ENCODE measurements at regions not wholly inside any gene's neighbourhood (a gene's known extent, or its start where the extent isn't known, plus 50 kb on each side); places are given as distances from the start of the nearest gene placed in this dataset.

DNA sequence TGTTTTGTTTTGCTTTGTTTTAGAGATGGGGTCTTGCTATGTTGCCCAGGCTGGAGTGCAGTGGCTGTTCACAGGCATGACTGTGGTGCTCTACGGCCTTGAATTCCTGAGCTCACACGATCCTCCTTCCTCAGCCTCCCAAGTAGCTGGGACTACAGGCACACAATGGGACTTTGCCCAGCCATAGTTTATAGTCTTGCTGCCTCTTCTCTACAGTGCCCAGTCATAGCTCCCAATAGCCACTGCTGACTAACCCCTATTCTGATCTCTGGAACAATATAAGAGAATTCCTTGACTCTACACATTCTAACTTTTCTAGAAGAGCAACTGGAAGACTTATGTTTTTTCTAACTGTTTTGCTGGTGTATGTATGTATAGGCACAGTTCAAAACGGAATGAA, 319.2 kb downstream of the PCDH7 start:
- TF ChIP-seq, protein P1, sequence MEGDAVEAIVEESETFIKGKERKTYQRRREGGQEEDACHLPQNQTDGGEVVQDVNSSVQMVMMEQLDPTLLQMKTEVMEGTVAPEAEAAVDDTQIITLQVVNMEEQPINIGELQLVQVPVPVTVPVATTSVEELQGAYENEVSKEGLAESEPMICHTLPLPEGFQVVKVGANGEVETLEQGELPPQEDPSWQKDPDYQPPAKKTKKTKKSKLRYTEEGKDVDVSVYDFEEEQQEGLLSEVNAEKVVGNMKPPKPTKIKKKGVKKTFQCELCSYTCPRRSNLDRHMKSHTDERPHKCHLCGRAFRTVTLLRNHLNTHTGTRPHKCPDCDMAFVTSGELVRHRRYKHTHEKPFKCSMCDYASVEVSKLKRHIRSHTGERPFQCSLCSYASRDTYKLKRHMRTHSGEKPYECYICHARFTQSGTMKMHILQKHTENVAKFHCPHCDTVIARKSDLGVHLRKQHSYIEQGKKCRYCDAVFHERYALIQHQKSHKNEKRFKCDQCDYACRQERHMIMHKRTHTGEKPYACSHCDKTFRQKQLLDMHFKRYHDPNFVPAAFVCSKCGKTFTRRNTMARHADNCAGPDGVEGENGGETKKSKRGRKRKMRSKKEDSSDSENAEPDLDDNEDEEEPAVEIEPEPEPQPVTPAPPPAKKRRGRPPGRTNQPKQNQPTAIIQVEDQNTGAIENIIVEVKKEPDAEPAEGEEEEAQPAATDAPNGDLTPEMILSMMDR (IDR thresholded peaks at IDR 0.05; ENCODE audit: low read depth, low read length) = no peak
- DNase-seq (ENCODE audit: extremely low read depth, low read depth) = no peak

DNA sequence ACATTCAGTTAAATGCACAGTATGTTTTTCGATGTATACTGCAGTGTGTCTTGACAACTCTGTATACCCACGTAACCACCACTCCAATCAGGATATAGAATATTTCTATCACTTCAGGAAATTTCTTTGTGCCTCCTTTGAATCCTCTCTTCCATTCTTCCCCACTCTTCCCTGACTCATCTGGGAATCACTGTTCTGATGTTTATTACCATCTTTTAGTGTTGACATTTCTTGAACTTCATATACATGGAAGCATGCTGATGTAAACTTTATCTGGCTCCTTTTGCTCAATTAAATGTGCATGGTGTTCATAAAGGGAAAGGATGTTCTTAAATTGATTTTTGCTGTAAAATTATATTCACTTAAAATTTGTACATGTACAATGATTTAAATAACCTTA, 319.9 kb downstream of the PCDH7 start:
- DNase-seq (ENCODE audit: extremely low read depth, low read depth) = no peak
- TF ChIP-seq, protein P1 (IDR thresholded peaks at IDR 0.05; ENCODE audit: low read depth, low read length) = no peak

DNA sequence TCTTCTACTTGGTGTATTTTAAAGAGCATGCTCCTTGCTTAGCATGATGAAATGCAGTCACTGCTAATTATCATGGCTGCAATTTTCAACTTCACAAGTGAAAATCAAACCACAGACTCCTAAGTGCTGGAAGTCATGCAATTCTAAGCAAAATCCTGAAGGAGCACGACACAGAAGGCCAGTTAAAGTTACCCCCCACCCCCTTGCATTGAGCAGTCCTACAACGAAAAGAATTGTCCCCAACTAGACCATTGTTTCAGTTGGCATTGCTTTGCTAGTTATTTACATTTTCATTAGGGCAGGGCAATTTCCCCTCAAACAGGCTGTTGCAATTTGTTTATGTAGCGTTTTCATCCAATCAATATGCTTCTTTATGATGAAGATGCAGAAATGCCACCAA, 321.2 kb downstream of the PCDH7 start:
- DNase-seq (ENCODE audit: extremely low read depth, low read depth) = no peak
- TF ChIP-seq, protein P1 (IDR thresholded peaks at IDR 0.05; ENCODE audit: low read depth, low read length) = no peak

DNA sequence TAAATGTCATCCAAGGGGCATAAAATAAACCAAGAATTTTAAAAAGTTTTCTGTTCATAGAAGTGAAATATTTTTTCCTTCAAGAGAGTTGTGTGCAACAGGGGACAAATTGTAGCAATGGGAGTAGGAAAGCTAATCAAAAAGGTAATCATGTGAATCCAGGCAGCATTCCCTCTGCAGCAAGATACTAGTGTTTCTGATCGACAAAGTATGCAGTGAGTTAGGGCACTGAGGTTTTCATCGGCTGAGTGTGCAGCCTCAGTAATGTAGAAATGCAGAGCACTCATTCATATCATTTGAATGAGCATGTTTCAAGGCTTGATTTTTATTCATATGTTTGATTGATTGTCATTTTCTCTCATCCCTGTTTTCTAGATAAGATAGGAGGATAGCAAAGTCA, 321.7 kb downstream of the PCDH7 start:
- DNase-seq (ENCODE audit: extremely low read depth, low read depth) = no peak
- TF ChIP-seq, protein P1 (IDR thresholded peaks at IDR 0.05; ENCODE audit: low read depth, low read length) = no peak

DNA sequence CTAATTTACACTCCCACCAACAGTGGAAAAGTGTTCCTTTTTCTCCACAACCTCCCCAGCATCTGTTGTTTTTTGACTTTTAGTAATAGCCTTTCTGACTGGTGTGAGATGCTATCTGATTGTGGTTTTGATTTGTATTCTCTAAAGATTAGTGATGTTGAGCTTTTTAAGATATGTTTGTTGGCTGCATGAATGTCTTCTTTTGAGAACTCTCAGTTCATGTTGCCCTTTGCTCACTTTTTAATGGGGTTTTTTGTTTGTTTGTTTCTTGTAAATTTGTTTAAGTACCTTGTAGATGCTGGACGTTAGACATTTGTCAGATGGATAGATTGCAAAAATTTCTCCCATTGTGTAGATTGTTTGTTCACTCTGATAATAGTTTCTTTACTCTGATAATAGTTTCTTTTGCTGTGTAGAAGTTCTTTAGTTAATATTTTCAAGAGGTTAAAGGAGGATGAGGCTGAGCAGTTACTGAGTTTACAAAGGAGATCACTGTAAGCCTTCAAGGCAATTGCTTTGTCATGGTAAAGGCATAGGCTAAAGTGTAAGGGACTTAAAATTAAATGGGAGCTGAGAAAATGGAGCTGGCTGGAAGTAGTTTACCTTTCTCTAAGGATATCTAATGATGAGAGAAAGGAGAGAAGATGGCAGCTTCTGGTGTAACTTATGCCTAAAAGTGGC, 323.4 kb downstream of the PCDH7 start:
- TF ChIP-seq, protein P1 (IDR thresholded peaks at IDR 0.05; ENCODE audit: low read depth, low read length) = no peak
- DNase-seq (ENCODE audit: extremely low read depth, low read depth) = no peak

DNA sequence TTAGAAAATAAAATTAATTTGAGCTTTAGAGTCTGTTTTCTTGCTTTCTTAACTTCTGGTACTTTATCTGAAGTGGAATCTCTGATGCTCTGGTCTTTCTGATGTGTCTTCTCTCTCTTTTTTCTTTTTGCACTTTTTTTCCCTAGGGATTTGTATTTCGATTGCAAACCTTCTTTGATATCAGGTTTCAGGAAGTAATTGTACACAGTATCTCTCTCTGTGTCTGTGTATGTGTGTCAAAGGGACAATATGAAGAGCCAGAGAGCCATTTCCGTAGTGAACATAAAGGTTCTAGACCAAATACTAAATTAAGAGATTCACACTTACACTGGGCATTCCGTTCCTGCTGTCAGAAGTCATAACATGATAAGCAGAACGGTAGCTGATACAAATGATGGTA, 325.0 kb downstream of the PCDH7 start:
- no peak for DNase-seq (ENCODE audit: extremely low read depth, low read depth)
- TF ChIP-seq, protein P1 (IDR thresholded peaks at IDR 0.05; ENCODE audit: low read depth, low read length) = no peak

DNA sequence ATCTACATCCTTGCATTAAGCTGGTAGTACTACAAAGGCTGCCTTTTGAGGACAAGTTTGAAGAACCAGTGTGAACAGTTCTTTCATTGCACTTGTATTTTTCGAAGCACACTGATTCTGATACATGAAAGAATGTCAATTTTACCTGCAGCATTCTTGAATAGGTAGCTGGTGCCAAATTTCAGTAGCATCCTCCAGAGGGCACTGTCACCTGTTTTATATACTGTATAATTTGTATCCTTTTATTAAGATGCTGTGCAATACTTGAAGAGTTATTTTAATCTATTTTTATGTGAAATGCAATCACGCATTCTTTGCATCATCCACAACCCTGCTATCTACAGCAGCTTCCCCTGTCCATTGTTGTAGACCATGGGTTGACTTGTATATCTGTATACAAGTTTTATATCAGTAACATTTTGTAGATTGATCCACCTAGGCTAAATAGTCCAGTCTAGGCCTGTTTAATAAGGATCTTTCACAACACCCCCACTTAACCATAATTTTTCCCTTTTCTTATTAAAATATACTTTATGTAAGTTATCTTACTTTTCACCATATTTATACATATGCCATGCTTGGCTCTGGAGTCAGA, 325.7 kb downstream of the PCDH7 start:
- DNase-seq (ENCODE audit: extremely low read depth, low read depth) = no peak
- TF ChIP-seq, protein P1 (IDR thresholded peaks at IDR 0.05; ENCODE audit: low read depth, low read length) = peak; percentile 25
